GM12878 (cell line): ENCODE measurements at regions not wholly inside any gene's neighbourhood (a gene's known extent, or its start where the extent isn't known, plus 50 kb on each side); places are given as distances from the start of the nearest gene placed in this dataset.
"Not testable (repeated sequence)": the region's sequence is repeated elsewhere in the genome, so short reads cannot be mapped to it uniquely, and the experiment has no call there.

Source experiments
- ATAC-seq: fragments of 200-7000 bp; cut with Tn5 transposase; 3 replicates; pipeline ENCODE4 v1.9.1; 2020; ENCODE audit warnings: mild to moderate bottlenecking, moderate library complexity
- BruUV-seq: library from RNA; stranded (reverse); fragments of 400-500 nt; replicated peaks from 2 replicates; lab custom pipeline; 2021; lab: Mats Ljungman, UMichigan
- CTCF ChIA-PET: fragments of 300-600 bp; sonication (Branson Sonifier 250); formaldehyde crosslinking; extraction: SDS; loops from one replicate; lab custom pipeline; 2021; ENCODE audit warnings: inconsistent platforms; lab: Yijun Ruan, JAX
- POLR2A ChIA-PET: fragments of 350-600 bp; formaldehyde crosslinking; extraction: SDS; loops from one replicate; lab custom pipeline; 2021; ENCODE audit warnings: inconsistent platforms; lab: Charles Lee
- RAD21 ChIA-PET: fragments of 300-600 bp; sonication (Branson Sonifier 250); formaldehyde crosslinking; loops from one replicate; lab custom pipeline; 2023; ENCODE audit warnings: antibody characterized with exemption; ENCODE audit not compliant: unreplicated experiment; lab: Charles Lee
- SMC1A ChIA-PET: fragments of 300-600 bp; sonication (Branson Sonifier 250); formaldehyde crosslinking; loops from one replicate; lab custom pipeline; 2023; ENCODE audit not compliant: unreplicated experiment, uncharacterized antibody; lab: Charles Lee
- DNase-seq: peaks from one replicate; pipeline ENCODE4 v3.0.0-alpha.2; 2011; ENCODE audit warnings: low read depth, low spot score
- FAIRE-seq: peaks from 3 replicates; lab custom pipeline; 2011; peaks lifted over from hg19 to GRCh38; lab: Jason Lieb, UNC
- H2AFZ ChIP-seq: 2 replicates; pipeline ENCODE4 v1.6.0; 2011; ENCODE audit warnings: low read depth, low read length, control low read depth; ENCODE audit not compliant: control insufficient read depth
- H3K27ac ChIP-seq: 2 replicates; pipeline ENCODE4 v1.5.1; 2011; ENCODE audit warnings: control low read depth; ENCODE audit not compliant: control insufficient read depth, insufficient read depth
- H3K27me3 ChIP-seq, 2 experiments: replicated peaks in 1 of 2; 2 replicates each; pipeline versions ENCODE4 v1.6.0 to v1.6.1; 2011; ENCODE audit warnings: low read length in 1 of 2; ENCODE audit not compliant: control insufficient read depth in 2 of 2, insufficient read depth in 2 of 2
- H3K36me3 ChIP-seq, 2 experiments: 2 replicates each; pipeline ENCODE4 v1.5.1; 2011; ENCODE audit warnings: low read length in 1 of 2; ENCODE audit not compliant: control insufficient read depth in 2 of 2, insufficient read depth in 2 of 2
- H3K4me1 ChIP-seq: 2 replicates; pipeline ENCODE4 v1.6.1; 2011; ENCODE audit warnings: mild to moderate bottlenecking, low read length, moderate library complexity, mixed read lengths; ENCODE audit not compliant: control insufficient read depth, insufficient read depth
- H3K4me2 ChIP-seq: 2 replicates; pipeline ENCODE4 v1.6.0; 2011; ENCODE audit warnings: control low read depth; ENCODE audit not compliant: control insufficient read depth, insufficient read depth
- H3K4me3 ChIP-seq: fragments of 200-600 bp; sonication (generic); 2 replicates; pipeline ENCODE4 v1.5.1; 2016
- H3K79me2 ChIP-seq: 2 replicates; pipeline ENCODE4 v1.6.0; 2011; ENCODE audit warnings: low read length; ENCODE audit not compliant: control insufficient read depth, insufficient read depth
- H3K9ac ChIP-seq: 2 replicates; pipeline ENCODE4 v1.8.0; 2011; ENCODE audit warnings: low read length, control low read depth, mixed read lengths; ENCODE audit not compliant: control insufficient read depth, insufficient read depth
- H3K9me3 ChIP-seq: replicated peaks from 3 replicates; pipeline ENCODE4 v1.5.1; 2011; ENCODE audit warnings: mild to moderate bottlenecking, low read length; ENCODE audit not compliant: control insufficient read depth, insufficient read depth
- H4K20me1 ChIP-seq: 2 replicates; pipeline ENCODE4 v1.6.0; 2011; ENCODE audit not compliant: control insufficient read depth, insufficient read depth
- BCL11A ChIP-seq: IDR thresholded peaks from 2 replicates; pipeline ENCODE4 v1.6.1; 2011; ENCODE audit warnings: low read depth, low read length
- CREM ChIP-seq: IDR thresholded peaks from 2 replicates; pipeline ENCODE4 v1.6.1; 2014; ENCODE audit warnings: antibody characterized with exemption, low read depth
- IKZF1 ChIP-seq: fragments of 450-650 bp; conservative IDR thresholded peaks from 2 replicates; pipeline ENCODE4 v1.6.1; 2017; ENCODE audit warnings: antibody characterized with exemption, mild to moderate bottlenecking
- KDM1A ChIP-seq: fragments of 200-600 bp; sonication (generic); IDR thresholded peaks from 2 replicates; pipeline ENCODE4 v1.6.1; 2016; ENCODE audit warnings: borderline replicate concordance
- NBN ChIP-seq: fragments of 450-650 bp; IDR thresholded peaks from 2 replicates; pipeline ENCODE4 v1.6.1; 2016
- NRF1 ChIP-seq: conservative IDR thresholded peaks from 2 replicates; pipeline ENCODE4 v1.6.1; 2011; ENCODE audit warnings: mild to moderate bottlenecking, low read depth, low read length, improper control_type of control experiment
- PKNOX1 ChIP-seq: fragments of 450-650 bp; IDR thresholded peaks from 2 replicates; pipeline ENCODE4 v1.6.1; 2016; ENCODE audit warnings: mild to moderate bottlenecking
- RAD51 ChIP-seq: fragments of 450-650 bp; IDR thresholded peaks from 2 replicates; pipeline ENCODE4 v1.6.1; 2016; ENCODE audit warnings: moderate library complexity, mild to moderate bottlenecking, inconsistent platforms
- SIX5 ChIP-seq: IDR thresholded peaks from 2 replicates; pipeline ENCODE4 v1.6.1; 2011; ENCODE audit warnings: mild to moderate bottlenecking, low read depth, low read length, moderate library complexity; ENCODE audit not compliant: severe bottlenecking
- ZBTB4 ChIP-seq: fragments of 450-650 bp; formaldehyde crosslinking; IDR thresholded peaks from 2 replicates; pipeline ENCODE4 v1.4.0; 2022; ENCODE audit warnings: mild to moderate bottlenecking, moderate library complexity
- ZNF274 ChIP-seq: IDR thresholded peaks from one replicate; pipeline ENCODE4 v1.8.0; 2011; ENCODE audit not compliant: insufficient read length, insufficient read depth
- ZZZ3 ChIP-seq: IDR thresholded peaks from 2 replicates; pipeline ENCODE4 v1.6.1; 2011; ENCODE audit warnings: low read depth; ENCODE audit not compliant: control insufficient read depth, insufficient read length
- WGBS: methylation state at CpG from one replicate; pipeline ENCODE4 v1.1.6; 2016; ENCODE audit warnings: low lambda C conversion rate; ENCODE audit not compliant: insufficient replicate concordance, insufficient coverage; ENCODE audit errors: missing lambda C conversion rate; 5-methylcytosine and 5-hydroxymethylcytosine counted together
- in situ Hi-C: fragments of 300-500 bp; cut with MboI; formaldehyde crosslinking; loops from 9 replicates; pipeline ENCODE4 v1.14.3; 2018; ENCODE audit warnings: mixed read lengths
- intact Hi-C: fragments of 100-400 bp; cut with micrococcal nuclease; formaldehyde crosslinking; loops from one replicate; pipeline ENCODE4 v1.14.2; 2022; ENCODE audit not compliant: unreplicated experiment

GRCh38 chrX:30147996-30148643 is 67.2 kb upstream of the MAGEB2 start:
- no TSS peak for BruUV-seq
- Histone ChIP-seq H2AFZ (no peak overlapping the region), H3K27me3 (no peaks in the 10 kb centered on the region), H3K9me3 (no peaks in the 10 kb centered on the region), H3K4me2 (no peak overlapping the region), H3K9ac (no peak overlapping the region), H3K27ac (no peak overlapping the region), H3K4me1 (no peaks in the 10 kb centered on the region), H3K79me2 (no peaks in the 10 kb centered on the region), H3K4me3 (no peak overlapping the region), H3K36me3 (no peaks in the 10 kb centered on the region), H4K20me1 (no peaks in the 10 kb centered on the region)
- in situ Hi-C loops (no loop called here), intact Hi-C loops (loop anchor here (10.0 kb wide), 1 partner anchor 127 kb away; no protein-coding TSS in a partner anchor)
- SMC1A ChIA-PET = no interaction called here
- FAIRE-seq = no peak
- POLR2A ChIA-PET = no interaction called here
- CTCF ChIA-PET = no interaction called here
- no peak for DNase-seq
- TF ChIP-seq RAD51 = no peak
- TF ChIP-seq PKNOX1 = no peak
- no peak for TF ChIP-seq ZZZ3
- TF ChIP-seq KDM1A = no peak
- TF ChIP-seq SIX5 = no peak
- TF ChIP-seq CREM = no peak
- TF ChIP-seq BCL11A = no peak
- TF ChIP-seq ZNF274 = no peak
- TF ChIP-seq IKZF1 = no peak
- no peak for TF ChIP-seq NBN
- no peak for TF ChIP-seq ZBTB4 (CRISPR knock-in tag)
- TF ChIP-seq NRF1 = no peak
- RAD21 ChIA-PET = no interaction called here
- WGBS = 35% methylated on average over 15 of the region's 16 CpGs
- no peak for ATAC-seq

GRCh38 chrX:30149206-30149605 is 66.2 kb upstream of the MAGEB2 start:
- POLR2A ChIA-PET, ATAC-seq, FAIRE-seq, H3K79me2 ChIP-seq, in situ Hi-C loops, H3K36me3 ChIP-seq, BruUV-seq, H3K4me3 ChIP-seq, H3K9ac ChIP-seq, H3K27me3 ChIP-seq, SMC1A ChIA-PET, CTCF ChIA-PET, H3K4me1 ChIP-seq, H3K4me2 ChIP-seq, H4K20me1 ChIP-seq, H3K27ac ChIP-seq, H3K9me3 ChIP-seq, RAD21 ChIA-PET, H2AFZ ChIP-seq, DNase-seq: not testable (repeated sequence)
- intact Hi-C loops = loop anchor here (10.0 kb wide), 1 partner anchor 126 kb away; no protein-coding TSS in a partner anchor
- 36% methylated on average over 6 of the region's 6 CpGs for WGBS
